ENCODE measurements at regions not wholly inside any gene's neighbourhood (a gene's known extent, or its start where the extent isn't known, plus 50 kb on each side); places are given as distances from the start of the nearest gene placed in this dataset.

DNA sequence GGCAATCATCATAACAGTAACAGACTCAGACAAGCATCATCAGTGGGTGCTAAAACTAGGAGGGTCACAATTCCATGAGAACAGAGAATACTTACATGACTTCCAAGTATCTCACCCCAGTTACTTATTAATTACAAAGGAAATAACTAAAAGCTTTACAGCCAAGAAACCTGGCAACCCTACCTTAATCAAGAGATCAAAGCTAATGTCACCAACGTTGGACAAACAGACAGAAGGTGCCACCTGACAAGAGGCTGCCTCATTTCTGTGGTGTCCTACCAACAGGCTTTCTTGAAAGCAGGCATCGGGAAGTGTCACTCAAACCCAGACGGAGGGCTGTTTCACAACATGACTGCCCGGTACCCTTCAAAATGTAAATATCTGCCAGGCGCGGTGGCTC lies 84.6 kb downstream of the RMI2 start:
- H3K27ac Mint-ChIP-seq = no peak overlapping the region
- H3K4me1 Mint-ChIP-seq = no peaks in the 10 kb centered on the region
- H3K27me3 Mint-ChIP-seq = no peaks in the 10 kb centered on the region
- ATAC-seq (replicated peaks in 1 of 4) = no peak
- WGBS (ENCODE audit: insufficient coverage) = 61% methylated on average over 3 of the region's 6 CpGs
- no peak overlapping the region for H3K4me3 Mint-ChIP-seq
- peaks cover 0 to 2% (median 0%) of the 10 kb centered on the region in 3 donors for H3K9me3 Mint-ChIP-seq
- DNase-seq = no peak
- Histone ChIP-seq H3K9me3 (no peaks in the 10 kb centered on the region), H3K4me1 (ENCODE audit: control insufficient read depth in 1 of 2, extremely low read depth in 1 of 2, insufficient read depth in 2 of 2, low read length in 2 of 2) (no peaks in the 10 kb centered on the region), H3K27me3 (replicated peaks in 1 of 2; ENCODE audit: control insufficient read depth in 2 of 2, extremely low read depth in 1 of 2, insufficient read depth in 2 of 2, low read length in 1 of 2) (peaks cover 0 to 5% of the 10 kb centered on the region in 2 experiments), H3K27ac (ENCODE audit: low read length) (no peak overlapping the region), H3K4me3 (ENCODE audit: control insufficient read depth in 1 of 2, extremely low read depth in 1 of 2, low read length in 1 of 2) (no peak overlapping the region), H3K36me3 (ENCODE audit: control insufficient read depth in 2 of 2, extremely low read depth in 1 of 2, insufficient read depth in 1 of 2, low read length in 1 of 2) (no peaks in the 10 kb centered on the region)
- H3K36me3 Mint-ChIP-seq = peaks cover 11% of the 10 kb centered on the region
- CTCF ChIA-PET = no interaction called here
- POLR2A ChIA-PET = no interaction called here

DNA sequence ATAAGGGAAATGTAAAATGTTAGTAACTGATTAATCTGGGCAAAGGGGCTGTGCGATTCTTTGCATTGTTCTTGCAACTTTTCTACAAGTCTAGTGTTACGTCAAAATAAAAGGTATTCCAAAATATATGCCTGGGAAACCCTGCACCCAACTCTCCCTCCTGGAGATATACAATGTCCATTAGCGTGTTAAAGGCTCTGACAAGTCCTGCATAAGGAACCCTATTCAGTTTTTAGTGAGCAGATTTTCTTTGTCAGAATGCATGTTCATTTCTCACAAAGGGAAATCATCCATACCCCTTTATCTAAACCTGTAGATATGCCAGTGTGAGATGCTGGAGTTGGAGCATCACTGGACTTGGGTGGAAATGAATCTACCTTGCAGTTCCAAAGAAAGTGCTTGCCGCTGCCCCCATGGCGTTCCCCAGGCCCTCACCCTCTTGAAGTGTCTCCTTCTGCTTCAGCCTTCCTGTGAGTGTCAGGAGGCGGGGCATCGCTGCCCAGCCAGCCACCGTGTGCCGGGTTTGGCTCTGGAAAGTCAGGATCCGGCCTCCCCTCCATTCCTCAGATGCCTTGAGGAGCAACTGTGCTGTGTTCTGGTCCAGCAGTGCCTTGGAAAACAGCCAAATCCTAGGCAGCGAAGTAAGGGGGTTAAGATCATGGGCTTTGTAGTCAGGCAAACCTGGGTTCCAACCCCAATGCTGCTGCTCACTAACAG lies 85.5 kb downstream of the RMI2 start:
- Mint-ChIP-seq H3K4me1 (no peaks in the 10 kb centered on the region), H3K27me3 (no peaks in the 10 kb centered on the region), H3K9me3 (peaks cover 0 to 2% (median 0%) of the 10 kb centered on the region in 3 donors), H3K27ac (no peak overlapping the region), H3K4me3 (no peak overlapping the region), H3K36me3 (peaks cover 11% of the 10 kb centered on the region)
- Histone ChIP-seq H3K4me1 (ENCODE audit: control insufficient read depth in 1 of 2, extremely low read depth in 1 of 2, insufficient read depth in 2 of 2, low read length in 2 of 2) (no peaks in the 10 kb centered on the region), H3K27ac (ENCODE audit: low read length) (no peak overlapping the region), H3K36me3 (ENCODE audit: control insufficient read depth in 2 of 2, extremely low read depth in 1 of 2, insufficient read depth in 1 of 2, low read length in 1 of 2) (no peaks in the 10 kb centered on the region), H3K4me3 (ENCODE audit: control insufficient read depth in 1 of 2, extremely low read depth in 1 of 2, low read length in 1 of 2) (no peak overlapping the region), H3K9me3 (no peaks in the 10 kb centered on the region), H3K27me3 (replicated peaks in 1 of 2; ENCODE audit: control insufficient read depth in 2 of 2, extremely low read depth in 1 of 2, insufficient read depth in 2 of 2, low read length in 1 of 2) (peaks cover 0 to 8% of the 10 kb centered on the region in 2 experiments)
- 96% methylated on average over 3 of the region's 11 CpGs for WGBS (ENCODE audit: insufficient coverage)
- CTCF ChIA-PET = no interaction called here
- DNase-seq (no peak), ATAC-seq (replicated peaks in 1 of 4) (no peak)
- POLR2A ChIA-PET = no interaction called here

GRCh38 chr16:11431915-11432465 lies 86.7 kb downstream of the RMI2 start:
- 100% methylated on average over 1 of the region's 4 CpGs for WGBS (ENCODE audit: insufficient coverage)
- ATAC-seq (replicated peaks in 1 of 4) (no peak), DNase-seq (no peak)
- CTCF ChIA-PET = interaction anchor here in 1 of 2 donors (0.5 kb wide), 1 partner anchor 286 kb away, joined by 4 read pairs; no protein-coding TSS in a partner anchor
- H3K27me3 ChIP-seq (replicated peaks in 1 of 2; ENCODE audit: control insufficient read depth in 2 of 2, extremely low read depth in 1 of 2, insufficient read depth in 2 of 2, low read length in 1 of 2) = peaks cover 0 to 14% of the 10 kb centered on the region in 2 experiments
- POLR2A ChIA-PET = no interaction called here
- H3K4me1 ChIP-seq (ENCODE audit: control insufficient read depth in 1 of 2, extremely low read depth in 1 of 2, insufficient read depth in 2 of 2, low read length in 2 of 2) = no peaks in the 10 kb centered on the region
- Mint-ChIP-seq H3K9me3 (peaks cover 0 to 2% (median 0%) of the 10 kb centered on the region in 3 donors), H3K4me3 (no peak overlapping the region), H3K27ac (no peak overlapping the region), H3K27me3 (peaks cover 0 to 3% of the 10 kb centered on the region in 2 donors), H3K36me3 (peaks cover 11% of the 10 kb centered on the region), H3K4me1 (no peaks in the 10 kb centered on the region)
- H3K36me3 ChIP-seq (ENCODE audit: control insufficient read depth in 2 of 2, extremely low read depth in 1 of 2, insufficient read depth in 1 of 2, low read length in 1 of 2) = no peaks in the 10 kb centered on the region
- H3K4me3 ChIP-seq (ENCODE audit: control insufficient read depth in 1 of 2, extremely low read depth in 1 of 2, low read length in 1 of 2) = no peak overlapping the region
- no peaks in the 10 kb centered on the region for H3K9me3 ChIP-seq
- H3K27ac ChIP-seq (ENCODE audit: low read length) = no peak overlapping the region

GRCh38 chr16:11432856-11433395 lies 87.7 kb downstream of the RMI2 start:
- Mint-ChIP-seq H3K27ac (no peak overlapping the region), H3K27me3 (peaks cover 0 to 3% of the 10 kb centered on the region in 2 donors), H3K4me1 (no peaks in the 10 kb centered on the region), H3K36me3 (peaks cover 11% of the 10 kb centered on the region), H3K9me3 (peaks cover 0 to 2% (median 0%) of the 10 kb centered on the region in 3 donors), H3K4me3 (no peak overlapping the region)
- Histone ChIP-seq H3K36me3 (ENCODE audit: control insufficient read depth in 2 of 2, extremely low read depth in 1 of 2, insufficient read depth in 1 of 2, low read length in 1 of 2) (no peaks in the 10 kb centered on the region), H3K4me3 (ENCODE audit: control insufficient read depth in 1 of 2, extremely low read depth in 1 of 2, low read length in 1 of 2) (no peak overlapping the region), H3K9me3 (no peaks in the 10 kb centered on the region), H3K27me3 (replicated peaks in 1 of 2; ENCODE audit: control insufficient read depth in 2 of 2, extremely low read depth in 1 of 2, insufficient read depth in 2 of 2, low read length in 1 of 2) (peaks cover 0 to 12% of the 10 kb centered on the region in 2 experiments), H3K27ac (ENCODE audit: low read length) (no peak overlapping the region), H3K4me1 (ENCODE audit: control insufficient read depth in 1 of 2, extremely low read depth in 1 of 2, insufficient read depth in 2 of 2, low read length in 2 of 2) (no peaks in the 10 kb centered on the region)
- ChIA-PET CTCF (no interaction called here), POLR2A (interaction anchor here in 1 of 2 donors (0.6 kb wide), 1 partner anchor 63 kb away, joined by 5 read pairs; no protein-coding TSS in a partner anchor)
- no peak for ATAC-seq (replicated peaks in 1 of 4)
- no peak for DNase-seq
- 100% methylated on average over 1 of the region's 4 CpGs for WGBS (ENCODE audit: insufficient coverage)

- no peaks in the 10 kb centered on the region for H3K9me3 ChIP-seq
- 80% methylated on average over 2 of the region's 11 CpGs for whole genome bisulfite sequencing (ENCODE audit: insufficient coverage)
- Mint-ChIP-seq H3K9me3 (peaks cover 0 to 6% (median 5%) of the 10 kb centered on the region in 3 donors), H3K4me3 (no peak overlapping the region), H3K36me3 (peaks cover 9% of the 10 kb centered on the region), H3K27ac (no peak overlapping the region), H3K4me1 (no peaks in the 10 kb centered on the region), H3K27me3 (peaks cover 0 to 3% of the 10 kb centered on the region in 2 donors)
- H3K27me3 ChIP-seq (replicated peaks in 1 of 2; ENCODE audit: control insufficient read depth in 2 of 2, extremely low read depth in 1 of 2, insufficient read depth in 2 of 2, low read length in 1 of 2) = peaks cover 0 to 12% of the 10 kb centered on the region in 2 experiments
- CTCF ChIA-PET = interaction anchor here in 1 of 2 donors (0.6 kb wide), 2 partner anchors 43 to 280 kb away, joined by 3 read pairs; no protein-coding TSS in a partner anchor
- POLR2A ChIA-PET = no interaction called here
- H3K4me1 ChIP-seq (ENCODE audit: control insufficient read depth in 1 of 2, extremely low read depth in 1 of 2, insufficient read depth in 2 of 2, low read length in 2 of 2) = no peaks in the 10 kb centered on the region
- no peak overlapping the region for H3K4me3 ChIP-seq (ENCODE audit: control insufficient read depth in 1 of 2, extremely low read depth in 1 of 2, low read length in 1 of 2)
- H3K36me3 ChIP-seq (ENCODE audit: control insufficient read depth in 2 of 2, extremely low read depth in 1 of 2, insufficient read depth in 1 of 2, low read length in 1 of 2) = no peaks in the 10 kb centered on the region
- DNase-seq = no peak
- H3K27ac ChIP-seq (ENCODE audit: low read length) = no peak overlapping the region
- ATAC-seq (replicated peaks in 1 of 4) = no peak
Observed at GRCh38 chr16:11435576-11435975, 90.3 kb downstream of the RMI2 start.

DNA sequence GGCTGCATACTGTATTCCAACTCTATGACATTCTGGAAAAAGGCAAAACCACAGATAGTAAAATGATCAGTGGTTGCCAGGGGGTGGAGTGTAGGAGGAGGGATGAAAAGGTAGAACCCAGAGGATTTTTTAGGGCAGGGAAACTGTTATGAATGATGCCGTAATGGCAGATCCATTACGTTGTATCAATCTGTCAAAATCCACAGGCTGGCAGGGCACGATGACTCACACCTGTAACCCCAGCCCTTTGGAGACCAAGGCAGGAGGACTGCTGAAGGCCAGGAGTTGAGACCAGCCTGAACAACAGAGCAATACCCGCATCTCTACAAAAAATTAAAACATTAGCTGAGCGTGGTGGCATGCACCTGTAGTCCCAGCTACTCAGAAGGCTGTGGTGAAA lies 91.8 kb downstream of the RMI2 start:
- whole genome bisulfite sequencing (ENCODE audit: insufficient coverage) = 100% methylated on average over 2 of the region's 5 CpGs
- DNase-seq = no peak
- Mint-ChIP-seq H3K27ac (no peak overlapping the region), H3K27me3 (peaks cover 0 to 3% of the 10 kb centered on the region in 2 donors), H3K4me1 (no peaks in the 10 kb centered on the region), H3K36me3 (peaks cover 15% of the 10 kb centered on the region), H3K9me3 (peaks cover 0 to 15% (median 9%) of the 10 kb centered on the region in 3 donors), H3K4me3 (no peak overlapping the region)
- Histone ChIP-seq H3K4me1 (ENCODE audit: control insufficient read depth in 1 of 2, extremely low read depth in 1 of 2, insufficient read depth in 2 of 2, low read length in 2 of 2) (no peaks in the 10 kb centered on the region), H3K27ac (ENCODE audit: low read length) (no peak overlapping the region), H3K4me3 (ENCODE audit: control insufficient read depth in 1 of 2, extremely low read depth in 1 of 2, low read length in 1 of 2) (no peak overlapping the region), H3K9me3 (no peaks in the 10 kb centered on the region), H3K27me3 (replicated peaks in 1 of 2; ENCODE audit: control insufficient read depth in 2 of 2, extremely low read depth in 1 of 2, insufficient read depth in 2 of 2, low read length in 1 of 2) (peaks cover 0 to 12% of the 10 kb centered on the region in 2 experiments), H3K36me3 (ENCODE audit: control insufficient read depth in 2 of 2, extremely low read depth in 1 of 2, insufficient read depth in 1 of 2, low read length in 1 of 2) (no peaks in the 10 kb centered on the region)
- CTCF ChIA-PET = no interaction called here
- POLR2A ChIA-PET = interaction anchor here in 1 of 2 donors (0.7 kb wide), 1 partner anchor 67 kb away, joined by 3 read pairs; no protein-coding TSS in a partner anchor
- no peak for ATAC-seq (replicated peaks in 1 of 4)

Measured in T-cell (primary cell).